B cell (primary cell): ENCODE measurements at regions not wholly inside any gene's neighbourhood (a gene's known extent, or its start where the extent isn't known, plus 50 kb on each side); places are given as distances from the start of the nearest gene placed in this dataset.

Source experiments
- ATAC-seq: fragments of 200-7000 bp; cut with Tn5 transposase; one replicate; pipeline ENCODE4 v1.10.0; 2021; ENCODE audit warnings: low read depth, mild to moderate bottlenecking, moderate number of reproducible peaks, moderate library complexity
- CTCF ChIA-PET: fragments of 350-600 bp; sonication (Branson Sonifier 250); formaldehyde crosslinking; loops from one replicate; lab custom pipeline; 2021; ENCODE audit warnings: antibody characterized with exemption, inconsistent platforms; lab: Charles Lee
- POLR2A ChIA-PET: fragments of 350-600 bp; sonication (Branson Sonifier 250); formaldehyde crosslinking; loops from one replicate; lab custom pipeline; 2021; ENCODE audit warnings: antibody characterized with exemption; lab: Charles Lee
- DNase-seq: peaks from one replicate; pipeline ENCODE4 v3.0.0; 2013
- H2AFZ ChIP-seq: 2 replicates; pipeline ENCODE4 v1.6.1; 2012; ENCODE audit warnings: mild to moderate bottlenecking, low read depth, low read length; ENCODE audit not compliant: insufficient read depth, poor library complexity, severe bottlenecking
- H3K27ac ChIP-seq, 2 donors: 1 replicate in 1 of 2; 2 replicates in 1 of 2; pipeline ENCODE4 v1.5.1; 2012 to 2013; ENCODE audit warnings: low read length in 2 of 2, mild to moderate bottlenecking in 2 of 2, moderate library complexity in 1 of 2
- H3K27me3 ChIP-seq, 4 experiments: fragments of 200-600 bp in 1 of 4; sonication (generic) in 1 of 4; replicated peaks in 1 of 4; 1 replicate in 2 of 4; 2 replicates in 2 of 4; pipeline versions ENCODE4 v1.6.1 to v1.7.0; 2013 to 2016; ENCODE audit warnings: low read length in 3 of 4, mild to moderate bottlenecking in 2 of 4, mixed read lengths in 1 of 4, moderate library complexity in 1 of 4; ENCODE audit not compliant: insufficient read depth in 4 of 4, control insufficient read depth in 3 of 4; ENCODE audit errors: control extremely low read depth in 1 of 4
- H3K36me3 ChIP-seq, 2 experiments: replicated peaks in 1 of 2; 1 replicate in 1 of 2; 2 replicates in 1 of 2; pipeline versions ENCODE4 v1.6.1 to v1.7.1; 2013; ENCODE audit warnings: low read length in 1 of 2; ENCODE audit not compliant: insufficient read depth in 2 of 2, control insufficient read depth in 1 of 2; ENCODE audit errors: control extremely low read depth in 1 of 2, extremely low read depth in 1 of 2
- H3K4me1 ChIP-seq, 2 donors: fragments of 200-600 bp in 1 of 2; sonication (generic) in 1 of 2; 1 replicate in 1 of 2; 2 replicates in 1 of 2; pipeline versions ENCODE4 v1.5.1 to v1.6.1; 2013 to 2017; ENCODE audit warnings: low read length in 2 of 2; ENCODE audit not compliant: control insufficient read depth in 2 of 2, insufficient read depth in 2 of 2
- H3K4me2 ChIP-seq: replicated peaks from 2 replicates; pipeline ENCODE3; 2012; ENCODE audit warnings: mild to moderate bottlenecking, low read depth, low read length; ENCODE audit not compliant: poor library complexity, severe bottlenecking
- H3K4me3 ChIP-seq, 5 experiments: fragments of 200-600 bp in 1 of 5; sonication (generic) in 1 of 5; 1 replicate in 3 of 5; 2 replicates in 2 of 5; pipeline versions ENCODE4 v1.5.1 to v1.7.0; 2011 to 2016; ENCODE audit warnings: low read length in 4 of 5, mild to moderate bottlenecking in 4 of 5, low read depth in 2 of 5, control low read depth in 1 of 5, moderate library complexity in 1 of 5; ENCODE audit not compliant: insufficient read depth in 1 of 5; ENCODE audit errors: control extremely low read depth in 1 of 5, extremely low read depth in 1 of 5
- H3K79me2 ChIP-seq: fragments of 200-600 bp; sonication (generic); one replicate; pipeline ENCODE4 v1.6.0; 2016; ENCODE audit warnings: low read length; ENCODE audit not compliant: control insufficient read depth, insufficient read depth
- H3K9ac ChIP-seq: fragments of 200-600 bp; sonication (generic); 2 replicates; pipeline ENCODE4 v1.6.1; 2017; ENCODE audit warnings: mild to moderate bottlenecking, low read length, moderate library complexity
- H3K9me3 ChIP-seq, 3 donors: one replicate each; pipeline versions ENCODE4 v1.6.1 to v1.7.1; 2013; ENCODE audit warnings: low read length in 2 of 3; ENCODE audit not compliant: control insufficient read depth in 2 of 3, insufficient read depth in 1 of 3; ENCODE audit errors: control extremely low read depth in 1 of 3
- H4K20me1 ChIP-seq: 2 replicates; pipeline ENCODE4 v1.6.0; 2012; ENCODE audit warnings: mild to moderate bottlenecking, low read length; ENCODE audit not compliant: insufficient read depth, control insufficient read depth, poor library complexity, severe bottlenecking
- H3K27ac Mint-ChIP-seq: one replicate; pipeline ENCODE4 v1.8.0; 2021; ENCODE audit warnings: mixed read lengths
- H3K27me3 Mint-ChIP-seq: one replicate; pipeline ENCODE4 v1.8.0; 2021; ENCODE audit warnings: mixed read lengths
- H3K4me1 Mint-ChIP-seq: one replicate; pipeline ENCODE4 v1.8.0; 2021; ENCODE audit warnings: mixed read lengths
- H3K4me3 Mint-ChIP-seq: one replicate; pipeline ENCODE4 v1.8.0; 2021; ENCODE audit warnings: mixed read lengths
- H3K9me3 Mint-ChIP-seq: one replicate; pipeline ENCODE4 v1.8.0; 2022; ENCODE audit warnings: mixed read lengths; ENCODE audit not compliant: insufficient read depth
- EZH2 ChIP-seq: IDR thresholded peaks from 2 replicates; pipeline ENCODE4 v1.6.1; 2012; ENCODE audit warnings: borderline replicate concordance, low read depth, mild to moderate bottlenecking, moderate library complexity, low read length; ENCODE audit not compliant: insufficient read depth, poor library complexity, severe bottlenecking
- WGBS: methylation state at CpG from one replicate; pipeline ENCODE4 v1.1.5; 2013; ENCODE audit warnings: missing lambda C conversion rate; ENCODE audit not compliant: insufficient coverage; 5-methylcytosine and 5-hydroxymethylcytosine counted together
- intact Hi-C: fragments of 100-400 bp; cut with micrococcal nuclease; formaldehyde crosslinking; loops from one replicate; pipeline ENCODE4 v1.10.0; 2022
- TF ChIP-seq, protein P1 (sequence below): fragments of 200-600 bp; IDR thresholded peaks from one replicate; pipeline ENCODE4 v1.8.0; 2022; ENCODE audit warnings: antibody characterized with exemption, mild to moderate bottlenecking

DNA sequence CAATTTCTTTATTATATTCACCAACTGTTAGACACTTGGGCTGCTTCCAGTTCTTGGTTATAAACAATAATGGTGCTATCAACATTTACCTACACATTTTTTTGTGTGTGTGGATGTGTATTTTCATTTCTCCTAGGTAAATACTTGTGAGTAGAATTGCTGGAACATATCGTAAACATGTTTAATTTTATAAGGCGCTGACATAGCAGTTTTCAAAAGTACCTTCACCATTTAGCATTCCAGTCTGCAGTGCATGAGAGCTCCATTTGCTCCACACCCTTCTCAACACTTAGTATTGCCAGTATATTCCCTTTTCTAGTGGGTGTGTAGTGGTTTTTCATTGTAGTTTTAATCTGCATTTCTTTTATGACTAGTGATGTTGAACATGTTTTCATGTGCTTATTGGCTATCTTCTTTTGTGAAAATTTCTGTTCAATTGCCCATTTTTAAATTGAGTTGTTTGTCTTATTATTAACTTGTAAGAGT, 59.6 kb upstream of the FAM204A start:
- DNase-seq (no peak), ATAC-seq (no peak)
- Mint-ChIP-seq H3K27ac (no peak overlapping the region), H3K4me1 (no peaks in the 10 kb centered on the region), H3K9me3 (no peaks in the 10 kb centered on the region), H3K4me3 (no peak overlapping the region), H3K27me3 (peaks cover 25% of the 10 kb centered on the region)
- CTCF ChIA-PET = no interaction called here
- Histone ChIP-seq H3K9ac (no peak overlapping the region), H2AFZ (no peak overlapping the region), H4K20me1 (no peaks in the 10 kb centered on the region), H3K79me2 (no peaks in the 10 kb centered on the region), H3K36me3 (no peaks in the 10 kb centered on the region), H3K4me1 (no peaks in the 10 kb centered on the region), H3K9me3 (peaks cover 0 to 3% (median 0%) of the 10 kb centered on the region in 3 donors), H3K27ac (no peak overlapping the region), H3K4me2 (no peak overlapping the region), H3K27me3 (peaks cover 0 to 4% (median 2%) of the 10 kb centered on the region in 4 experiments), H3K4me3 (no peak overlapping the region)
- no CpG with 5 or more reads among the region's 2 CpGs for WGBS
- intact Hi-C loops = no loop called here
- POLR2A ChIA-PET = no interaction called here
- TF ChIP-seq, protein P1, sequence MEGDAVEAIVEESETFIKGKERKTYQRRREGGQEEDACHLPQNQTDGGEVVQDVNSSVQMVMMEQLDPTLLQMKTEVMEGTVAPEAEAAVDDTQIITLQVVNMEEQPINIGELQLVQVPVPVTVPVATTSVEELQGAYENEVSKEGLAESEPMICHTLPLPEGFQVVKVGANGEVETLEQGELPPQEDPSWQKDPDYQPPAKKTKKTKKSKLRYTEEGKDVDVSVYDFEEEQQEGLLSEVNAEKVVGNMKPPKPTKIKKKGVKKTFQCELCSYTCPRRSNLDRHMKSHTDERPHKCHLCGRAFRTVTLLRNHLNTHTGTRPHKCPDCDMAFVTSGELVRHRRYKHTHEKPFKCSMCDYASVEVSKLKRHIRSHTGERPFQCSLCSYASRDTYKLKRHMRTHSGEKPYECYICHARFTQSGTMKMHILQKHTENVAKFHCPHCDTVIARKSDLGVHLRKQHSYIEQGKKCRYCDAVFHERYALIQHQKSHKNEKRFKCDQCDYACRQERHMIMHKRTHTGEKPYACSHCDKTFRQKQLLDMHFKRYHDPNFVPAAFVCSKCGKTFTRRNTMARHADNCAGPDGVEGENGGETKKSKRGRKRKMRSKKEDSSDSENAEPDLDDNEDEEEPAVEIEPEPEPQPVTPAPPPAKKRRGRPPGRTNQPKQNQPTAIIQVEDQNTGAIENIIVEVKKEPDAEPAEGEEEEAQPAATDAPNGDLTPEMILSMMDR = no peak
- TF ChIP-seq EZH2 = no peak

DNA sequence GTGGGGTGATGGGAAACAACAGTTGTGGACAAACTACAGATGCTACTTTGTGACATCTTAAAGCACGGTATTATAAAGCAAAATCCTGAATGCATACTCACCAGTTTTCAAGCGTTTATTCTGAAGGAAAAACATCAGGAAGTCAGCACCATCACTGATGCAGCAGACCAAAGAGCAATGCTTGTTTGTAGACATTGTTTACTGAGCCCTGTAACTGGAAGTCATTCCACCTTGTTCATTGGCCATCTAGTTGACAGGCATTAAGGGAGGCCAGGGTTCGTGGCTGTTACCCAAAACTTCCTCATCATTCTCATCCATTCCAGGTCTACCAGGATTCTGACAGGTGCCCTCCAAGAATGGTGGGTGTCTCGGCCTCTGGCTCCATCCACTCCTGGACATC, 55.3 kb upstream of the FAM204A start:
- peaks cover 11% of the 10 kb centered on the region for H3K4me1 Mint-ChIP-seq
- H3K4me3 Mint-ChIP-seq = no peak overlapping the region
- H3K27ac Mint-ChIP-seq = no peak overlapping the region
- TF ChIP-seq, protein P1 = no peak
- TF ChIP-seq EZH2 = no peak
- intact Hi-C loops = no loop called here
- 88% methylated on average over 4 of the region's 4 CpGs for WGBS
- H3K27me3 Mint-ChIP-seq = peaks cover 4% of the 10 kb centered on the region
- peaks cover 0 to 4% (median 2%) of the 10 kb centered on the region in 4 experiments for H3K27me3 ChIP-seq
- H3K9me3 Mint-ChIP-seq = no peaks in the 10 kb centered on the region
- no peak for ATAC-seq
- ChIA-PET POLR2A (no interaction called here), CTCF (no interaction called here)
- H3K4me2 ChIP-seq = no peak overlapping the region
- H3K27ac ChIP-seq = no peak overlapping the region
- H3K4me1 ChIP-seq = peaks cover 5 to 11% of the 10 kb centered on the region in 2 donors
- no peak overlapping the region for H2AFZ ChIP-seq
- peaks cover 0 to 3% (median 0%) of the 10 kb centered on the region in 3 donors for H3K9me3 ChIP-seq
- H4K20me1 ChIP-seq = no peaks in the 10 kb centered on the region
- no peak for DNase-seq
- no peaks in the 10 kb centered on the region for H3K36me3 ChIP-seq
- H3K79me2 ChIP-seq = no peaks in the 10 kb centered on the region
- H3K4me3 ChIP-seq = no peak overlapping the region
- no peak overlapping the region for H3K9ac ChIP-seq
